Thyroid gland (tissue), 4 donors: ENCODE measurements at regions not wholly inside any gene's neighbourhood (a gene's known extent, or its start where the extent isn't known, plus 50 kb on each side); places are given as distances from the start of the nearest gene placed in this dataset.
A peak's percentile ranks its signal among the peaks of the same experiment; 100 is the strongest.

Experiments
- DNase-seq, 2 donors: peaks; one replicate each; pipeline ENCODE4 v3.0.0-alpha.2; 2019
- H3K27ac ChIP-seq, 3 donors: fragments of 200-600 bp; sonication (generic); 1 replicate in 2 of 3; 2 replicates in 1 of 3; pipeline ENCODE4 v1.5.1; 2016 to 2019; ENCODE audit warnings: mild to moderate bottlenecking in 1 of 3, moderate library complexity in 1 of 3
- H3K27me3 ChIP-seq: fragments of 200-600 bp; sonication (generic); one replicate; pipeline ENCODE4 v1.5.1; 2019
- H3K36me3 ChIP-seq, 2 donors: fragments of 200-600 bp; sonication (generic); one replicate each; pipeline ENCODE4 v1.5.1; 2016 to 2019
- H3K4me1 ChIP-seq, 2 donors: fragments of 200-600 bp; sonication (generic); one replicate each; pipeline ENCODE4 v1.5.1; 2017 to 2019
- H3K4me3 ChIP-seq, 3 donors: fragments of 200-600 bp; sonication (generic); replicated peaks in 1 of 3; 1 replicate in 2 of 3; 2 replicates in 1 of 3; pipeline ENCODE4 v1.5.1; 2016; ENCODE audit warnings: mild to moderate bottlenecking in 1 of 3
- H3K9me3 ChIP-seq: fragments of 200-600 bp; sonication (generic); one replicate; pipeline ENCODE4 v1.5.1; 2017
- POLR2A ChIP-seq, 2 donors: fragments of 450-650 bp; IDR thresholded peaks; one replicate each; pipeline ENCODE4 v1.6.1; 2017; ENCODE audit warnings: antibody characterized with exemption in 2 of 2, mild to moderate bottlenecking in 2 of 2, moderate library complexity in 1 of 2
- WGBS, 2 donors: methylation state at CpG; one replicate each; pipeline ENCODE4 v1.1.5; 2017; 5-methylcytosine and 5-hydroxymethylcytosine counted together
- intact Hi-C: fragments of 100-400 bp; cut with DNase I; formaldehyde crosslinking; loops from one replicate; pipeline ENCODE4 v1.15.1; 2023
- TF ChIP-seq, protein P1 (sequence below), 6 experiments: fragments of 200-600 bp in 3 of 6; fragments of 450-650 bp in 3 of 6; sonication (generic) in 3 of 6; IDR thresholded peaks; one replicate each; pipeline ENCODE4 v1.5.1; 2016 to 2019; ENCODE audit warnings: antibody characterized with exemption in 6 of 6, mild to moderate bottlenecking in 2 of 6, inconsistent platforms in 1 of 6, moderate library complexity in 1 of 6

DNA sequence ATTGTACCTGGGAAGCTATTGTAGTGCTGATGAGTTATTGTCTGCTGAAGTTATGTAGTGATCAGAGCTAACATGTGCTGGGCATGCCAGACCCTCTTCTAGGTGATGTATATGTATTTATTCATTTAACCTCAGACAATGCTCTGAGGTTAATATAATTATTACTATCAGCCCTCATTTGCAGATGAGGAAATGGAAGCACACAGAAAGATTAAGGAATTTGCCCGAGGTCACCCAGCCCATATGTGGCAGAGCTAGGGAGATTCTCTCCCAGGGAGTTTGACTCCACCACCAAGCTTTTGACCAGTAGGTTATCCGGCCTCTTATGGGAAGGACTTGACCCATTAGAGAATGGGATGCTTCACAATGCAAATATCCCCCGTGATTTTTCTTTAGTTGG lies 114.2 kb upstream of the NAV2 start:
- no peak overlapping the region for H3K27ac ChIP-seq
- intact Hi-C loops, result no loop called here
- no peak for DNase-seq
- TF ChIP-seq, protein P1, sequence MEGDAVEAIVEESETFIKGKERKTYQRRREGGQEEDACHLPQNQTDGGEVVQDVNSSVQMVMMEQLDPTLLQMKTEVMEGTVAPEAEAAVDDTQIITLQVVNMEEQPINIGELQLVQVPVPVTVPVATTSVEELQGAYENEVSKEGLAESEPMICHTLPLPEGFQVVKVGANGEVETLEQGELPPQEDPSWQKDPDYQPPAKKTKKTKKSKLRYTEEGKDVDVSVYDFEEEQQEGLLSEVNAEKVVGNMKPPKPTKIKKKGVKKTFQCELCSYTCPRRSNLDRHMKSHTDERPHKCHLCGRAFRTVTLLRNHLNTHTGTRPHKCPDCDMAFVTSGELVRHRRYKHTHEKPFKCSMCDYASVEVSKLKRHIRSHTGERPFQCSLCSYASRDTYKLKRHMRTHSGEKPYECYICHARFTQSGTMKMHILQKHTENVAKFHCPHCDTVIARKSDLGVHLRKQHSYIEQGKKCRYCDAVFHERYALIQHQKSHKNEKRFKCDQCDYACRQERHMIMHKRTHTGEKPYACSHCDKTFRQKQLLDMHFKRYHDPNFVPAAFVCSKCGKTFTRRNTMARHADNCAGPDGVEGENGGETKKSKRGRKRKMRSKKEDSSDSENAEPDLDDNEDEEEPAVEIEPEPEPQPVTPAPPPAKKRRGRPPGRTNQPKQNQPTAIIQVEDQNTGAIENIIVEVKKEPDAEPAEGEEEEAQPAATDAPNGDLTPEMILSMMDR (IDR thresholded peaks at IDR 0.05), result no peak
- no peak for TF ChIP-seq POLR2A (IDR thresholded peaks at IDR 0.05)
- H3K4me3 ChIP-seq, result no peak overlapping the region
- peaks cover 20 to 42% of the 10 kb centered on the region in 2 donors for H3K4me1 ChIP-seq
- WGBS, 2 donors, result 56 to 58% methylated on average over 3 of the region's 3 CpGs
- H3K36me3 ChIP-seq, result no peaks in the 10 kb centered on the region
- H3K27me3 ChIP-seq, result no peaks in the 10 kb centered on the region
- H3K9me3 ChIP-seq, result no peaks in the 10 kb centered on the region

DNA sequence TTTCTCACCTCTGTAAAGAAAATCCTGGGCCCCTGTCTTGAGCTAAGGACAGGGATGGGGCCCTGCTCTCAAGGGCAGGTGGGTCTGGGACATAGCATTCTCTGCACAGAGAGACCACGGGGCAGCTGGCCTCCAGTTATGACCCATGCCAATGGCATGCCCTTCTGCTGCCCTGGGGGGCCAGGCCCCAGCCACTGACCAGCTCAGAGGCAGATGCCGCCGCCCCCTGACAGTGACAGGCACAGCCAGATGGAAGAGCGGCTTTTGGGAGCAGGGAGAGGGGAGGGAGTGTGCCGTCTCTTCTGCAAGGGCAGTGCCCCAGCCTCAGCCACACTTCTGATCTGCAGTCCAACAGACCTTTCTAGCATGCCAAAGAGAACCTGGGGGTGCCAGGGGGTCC lies 114.8 kb upstream of the NAV2 start:
- Histone ChIP-seq H3K36me3 (no peaks in the 10 kb centered on the region), H3K27me3 (no peaks in the 10 kb centered on the region), H3K27ac (no peak overlapping the region), H3K9me3 (no peaks in the 10 kb centered on the region), H3K4me3 (no peak overlapping the region), H3K4me1 (peaks cover 20 to 48% of the 10 kb centered on the region in 2 donors)
- TF ChIP-seq, protein P1 (IDR thresholded peaks at IDR 0.05), result no peak
- no peak for TF ChIP-seq POLR2A (IDR thresholded peaks at IDR 0.05)
- WGBS, 2 donors, result 100% methylated on average over 2 to 5 of the region's 5 CpGs
- DNase-seq, result no peak
- intact Hi-C loops, result no loop called here

DNA sequence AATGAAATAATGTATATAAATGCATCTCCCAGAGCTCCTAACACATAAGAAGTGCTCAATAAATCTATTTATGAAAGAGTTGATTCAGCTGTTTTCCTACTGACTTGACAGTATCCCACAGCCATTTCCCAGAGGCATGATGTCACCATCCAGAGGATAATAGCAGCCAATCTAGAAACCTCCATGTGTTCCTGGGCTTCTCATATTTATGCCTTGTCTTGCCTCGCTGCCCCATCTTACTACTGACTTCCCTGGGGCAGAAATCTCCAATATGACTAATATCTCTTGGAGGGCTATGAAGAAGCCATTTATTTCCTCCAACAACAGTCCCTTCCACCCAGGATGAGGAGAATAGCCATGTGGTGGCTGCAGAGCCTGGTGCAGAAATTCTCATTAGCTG lies 115.4 kb upstream of the NAV2 start:
- Histone ChIP-seq H3K9me3 (no peaks in the 10 kb centered on the region), H3K27ac (peak overlapping the region in 2 of 3 donors; percentile 41 to 75), H3K36me3 (no peaks in the 10 kb centered on the region), H3K4me1 (peaks cover 20 to 49% of the 10 kb centered on the region in 2 donors), H3K27me3 (no peaks in the 10 kb centered on the region), H3K4me3 (no peak overlapping the region)
- DNase-seq, result no peak
- intact Hi-C loops, result no loop called here
- no peak for TF ChIP-seq POLR2A (IDR thresholded peaks at IDR 0.05)
- TF ChIP-seq, protein P1 (IDR thresholded peaks at IDR 0.05), result no peak
- WGBS, 2 donors, result 80 to 96% methylated on average over 1 of the region's 1 CpG

DNA sequence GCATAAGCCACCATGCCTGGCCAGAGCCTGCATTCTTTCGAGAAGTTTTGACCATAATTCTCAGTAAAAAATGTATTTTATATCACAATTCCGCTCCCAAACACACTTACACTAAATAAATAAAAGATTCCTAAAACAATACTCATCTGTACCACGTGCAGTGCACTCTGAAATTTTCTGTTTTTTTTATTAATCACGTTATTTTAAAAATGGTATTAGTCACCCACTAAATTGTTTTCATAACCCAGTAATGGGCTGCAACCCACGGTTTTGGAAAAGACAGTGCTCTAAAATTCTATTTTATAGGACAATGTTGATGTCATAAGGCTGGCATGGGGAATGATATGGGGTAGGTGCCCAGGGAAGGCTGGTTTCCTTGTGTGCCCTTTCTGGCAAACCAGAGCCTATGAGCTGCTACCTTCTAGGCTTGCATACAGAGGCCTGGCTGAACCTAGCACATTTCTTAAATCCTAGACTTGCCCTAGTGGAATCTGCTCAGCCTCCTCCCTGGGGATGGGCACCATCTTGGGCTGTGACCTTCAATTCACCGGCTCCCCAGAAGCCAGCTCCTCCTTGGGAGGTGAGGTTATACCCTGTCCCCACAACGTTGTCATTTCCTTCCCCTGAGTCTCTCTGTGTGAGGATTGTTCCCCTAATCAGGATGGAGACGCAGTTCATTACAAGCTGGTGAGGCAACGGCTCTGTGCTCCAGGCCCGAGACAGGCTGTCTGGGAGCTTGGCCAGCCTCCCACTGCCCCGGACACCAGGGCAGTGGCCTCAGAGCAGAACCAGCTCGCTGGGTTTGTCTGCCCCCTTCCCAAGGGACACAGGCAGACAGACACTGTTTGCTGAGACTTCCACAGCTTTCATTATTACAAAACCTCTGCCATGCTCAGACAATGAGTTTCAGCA lies 116.5 kb upstream of the NAV2 start:
- Histone ChIP-seq H3K27me3 (no peaks in the 10 kb centered on the region), H3K9me3 (no peaks in the 10 kb centered on the region), H3K4me1 (peaks cover 20 to 49% of the 10 kb centered on the region in 2 donors), H3K36me3 (no peaks in the 10 kb centered on the region), H3K27ac (peak overlapping the region; percentile 5 to 75 (median 72)), H3K4me3 (no peak overlapping the region)
- peak in 1 of 2 donors; percentile 5 for TF ChIP-seq POLR2A (IDR thresholded peaks at IDR 0.05)
- TF ChIP-seq, protein P1 (IDR thresholded peaks at IDR 0.05), result no peak
- peak; percentile 76 to 78 for DNase-seq
- intact Hi-C loops, result no loop called here
- 50 to 63% methylated on average over 8 of the region's 12 CpGs for WGBS, 2 donors

DNA sequence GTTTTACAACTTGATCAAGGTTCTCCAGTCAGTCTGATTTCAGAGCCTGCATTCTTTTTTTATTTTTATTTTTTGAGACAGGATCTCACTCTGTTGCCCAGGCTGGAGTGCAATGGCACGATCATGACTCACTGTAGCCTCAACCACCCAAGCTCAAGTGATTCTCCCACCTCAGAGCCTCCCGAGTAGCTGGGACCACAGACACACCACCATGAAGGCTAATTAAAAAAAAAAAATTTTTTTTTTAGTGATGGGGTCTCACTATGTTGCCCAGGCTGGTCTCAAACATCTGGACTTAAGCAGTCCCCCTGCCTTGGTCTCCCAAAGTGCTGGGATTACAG lies 117.2 kb upstream of the NAV2 start:
- peaks cover 20 to 49% of the 10 kb centered on the region in 2 donors for H3K4me1 ChIP-seq
- no peaks in the 10 kb centered on the region for H3K27me3 ChIP-seq
- no peaks in the 10 kb centered on the region for H3K9me3 ChIP-seq
- intact Hi-C loops, result no loop called here
- WGBS, 2 donors, result 89 to 93% methylated on average over 2 of the region's 2 CpGs
- no peaks in the 10 kb centered on the region for H3K36me3 ChIP-seq
- H3K27ac ChIP-seq, result peak overlapping the region in 2 of 3 donors; percentile 26 to 72
- H3K4me3 ChIP-seq, result no peak overlapping the region
- no peak for DNase-seq
- TF ChIP-seq, protein P1 (IDR thresholded peaks at IDR 0.05), result no peak
- TF ChIP-seq POLR2A (IDR thresholded peaks at IDR 0.05), result no peak
